ENCODE measurements at regions not wholly inside any gene's neighbourhood (a gene's known extent, or its start where the extent isn't known, plus 50 kb on each side); places are given as distances from the start of the nearest gene placed in this dataset.

DNA sequence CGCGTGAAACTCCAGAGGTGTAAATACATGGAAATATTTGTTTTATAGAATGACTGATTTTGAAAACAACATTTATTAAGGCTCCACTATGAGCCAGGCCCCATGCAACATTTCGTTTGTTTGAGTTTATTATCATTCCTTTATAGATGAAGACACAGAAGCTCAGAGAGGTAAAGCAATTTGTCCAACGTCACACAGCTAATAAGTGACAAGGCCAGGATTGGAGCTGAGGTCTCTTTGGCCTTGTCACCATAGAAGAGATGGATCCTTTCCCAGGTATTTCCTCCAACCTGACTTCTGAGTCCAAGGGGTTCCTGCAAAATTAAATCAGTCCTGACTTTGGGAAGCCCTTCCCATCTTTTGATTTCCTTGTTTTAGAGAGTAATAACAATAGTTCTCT lies 98.0 kb downstream of the SYF2 start:
- no peaks in the 10 kb centered on the region for H3K79me2 ChIP-seq (replicated peaks; ENCODE audit: insufficient read depth, low read length)
- H3K27ac ChIP-seq (ENCODE audit: low read length): no peak overlapping the region
- H2AFZ ChIP-seq (ENCODE audit: low read depth, low read length): no peak overlapping the region
- H3K36me3 ChIP-seq (ENCODE audit: insufficient read depth, low read length): no peaks in the 10 kb centered on the region
- H3K4me2 ChIP-seq (ENCODE audit: low read length): no peak overlapping the region
- no peaks in the 10 kb centered on the region for H4K20me1 ChIP-seq (ENCODE audit: insufficient read depth)
- H3K9ac ChIP-seq (ENCODE audit: low read length): no peak overlapping the region
- H3K9me2 ChIP-seq (ENCODE audit: insufficient read depth, low read length): no peaks in the 10 kb centered on the region
- TF ChIP-seq REST (IDR thresholded peaks at IDR 0.05; ENCODE audit: borderline replicate concordance) (no peak), EZH2 (IDR thresholded peaks at IDR 0.05; ENCODE audit: borderline replicate concordance, insufficient read depth, low read length, poor library complexity, severe bottlenecking) (no peak)
- no peaks in the 10 kb centered on the region for H3K9me3 ChIP-seq (ENCODE audit: low read length)
- no peaks in the 10 kb centered on the region for H3F3A ChIP-seq (ENCODE audit: insufficient read depth, low read length, poor library complexity, severe bottlenecking)
- no peak overlapping the region for H3K4me3 ChIP-seq (ENCODE audit: low read length)
- H3K27me3 ChIP-seq (ENCODE audit: insufficient read depth, low read depth, low read length): no peaks in the 10 kb centered on the region

GRCh38 chr1:25131794-25132193 lies 100.5 kb downstream of the SYF2 start:
- Histone ChIP-seq H3K27ac (ENCODE audit: low read length) (no peak overlapping the region), H3K9me2 (ENCODE audit: insufficient read depth, low read length) (no peaks in the 10 kb centered on the region), H3K27me3 (ENCODE audit: insufficient read depth, low read depth, low read length) (no peaks in the 10 kb centered on the region), H3K79me2 (replicated peaks; ENCODE audit: insufficient read depth, low read length) (no peaks in the 10 kb centered on the region), H2AFZ (ENCODE audit: low read depth, low read length) (no peak overlapping the region), H3K4me3 (ENCODE audit: low read length) (no peak overlapping the region), H4K20me1 (ENCODE audit: insufficient read depth) (no peaks in the 10 kb centered on the region), H3F3A (ENCODE audit: insufficient read depth, low read length, poor library complexity, severe bottlenecking) (no peaks in the 10 kb centered on the region), H3K4me2 (ENCODE audit: low read length) (no peak overlapping the region), H3K36me3 (ENCODE audit: insufficient read depth, low read length) (no peaks in the 10 kb centered on the region), H3K9me3 (ENCODE audit: low read length) (no peaks in the 10 kb centered on the region), H3K9ac (ENCODE audit: low read length) (no peak overlapping the region)
- TF ChIP-seq EP300 (conservative IDR thresholded peaks at IDR 0.05; ENCODE audit: poor library complexity, severe bottlenecking) (no peak), TAF1 (IDR thresholded peaks at IDR 0.05; ENCODE audit: low read depth) (no peak), POLR2AphosphoS5 (IDR thresholded peaks at IDR 0.05) (no peak), RAD21 (conservative IDR thresholded peaks at IDR 0.05) (no peak), REST (IDR thresholded peaks at IDR 0.05; ENCODE audit: borderline replicate concordance) (no peak), EZH2 (IDR thresholded peaks at IDR 0.05; ENCODE audit: borderline replicate concordance, insufficient read depth, low read length, poor library complexity, severe bottlenecking) (no peak), SMC3 (conservative IDR thresholded peaks at IDR 0.05; ENCODE audit: poor library complexity) (no peak), CTCF (IDR thresholded peaks at IDR 0.05; ENCODE audit: poor library complexity, severe bottlenecking) (no peak), MXI1 (conservative IDR thresholded peaks at IDR 0.05; ENCODE audit: poor library complexity, severe bottlenecking) (no peak)
